GM10248 (cell line): ENCODE measurements at regions not wholly inside any gene's neighbourhood (a gene's known extent, or its start where the extent isn't known, plus 50 kb on each side); places are given as distances from the start of the nearest gene placed in this dataset.

Source experiments
- CTCF ChIA-PET: fragments of 300-600 bp; sonication (Branson Sonifier 250); formaldehyde crosslinking; extraction: SDS; loops from one replicate; lab custom pipeline; 2021; ENCODE audit warnings: antibody characterized with exemption; lab: Yijun Ruan, JAX
- POLR2A ChIA-PET: fragments of 350-650 bp; sonication (Branson Sonifier 250); formaldehyde crosslinking; extraction: SDS; loops from one replicate; lab custom pipeline; 2020; ENCODE audit warnings: antibody characterized with exemption; lab: Yijun Ruan, JAX
- DNase-seq: peaks from one replicate; pipeline ENCODE4 v3.0.0; 2012; ENCODE audit errors: extremely low spot score
- TF ChIP-seq, protein P1 (sequence below): IDR thresholded peaks from 2 replicates; pipeline ENCODE4 v1.5.1; 2012; ENCODE audit warnings: mild to moderate bottlenecking, low read depth; ENCODE audit errors: extremely low read depth, missing control alignments, control extremely low read depth

DNA sequence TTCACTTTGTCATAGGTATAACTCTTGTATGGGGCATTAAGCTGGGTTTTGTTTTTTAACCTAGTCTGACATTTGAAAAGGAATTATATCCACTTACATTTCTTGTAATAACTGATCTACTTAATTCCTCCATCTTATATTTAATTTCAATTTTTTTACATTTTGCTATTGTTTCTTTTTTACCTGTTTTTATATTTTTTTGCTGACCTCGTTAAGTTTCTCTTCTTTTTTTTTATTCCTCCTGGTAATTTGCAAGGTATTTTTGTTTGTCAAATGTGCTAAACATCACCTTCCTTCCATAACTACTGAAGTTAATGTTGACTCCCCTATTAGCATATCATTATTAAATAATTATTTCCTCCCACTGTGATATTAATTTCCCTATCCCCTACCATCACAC is 87.7 kb upstream of the NR2F2 start:
- ChIA-PET POLR2A (no interaction called here), CTCF (no interaction called here)
- TF ChIP-seq, protein P1, sequence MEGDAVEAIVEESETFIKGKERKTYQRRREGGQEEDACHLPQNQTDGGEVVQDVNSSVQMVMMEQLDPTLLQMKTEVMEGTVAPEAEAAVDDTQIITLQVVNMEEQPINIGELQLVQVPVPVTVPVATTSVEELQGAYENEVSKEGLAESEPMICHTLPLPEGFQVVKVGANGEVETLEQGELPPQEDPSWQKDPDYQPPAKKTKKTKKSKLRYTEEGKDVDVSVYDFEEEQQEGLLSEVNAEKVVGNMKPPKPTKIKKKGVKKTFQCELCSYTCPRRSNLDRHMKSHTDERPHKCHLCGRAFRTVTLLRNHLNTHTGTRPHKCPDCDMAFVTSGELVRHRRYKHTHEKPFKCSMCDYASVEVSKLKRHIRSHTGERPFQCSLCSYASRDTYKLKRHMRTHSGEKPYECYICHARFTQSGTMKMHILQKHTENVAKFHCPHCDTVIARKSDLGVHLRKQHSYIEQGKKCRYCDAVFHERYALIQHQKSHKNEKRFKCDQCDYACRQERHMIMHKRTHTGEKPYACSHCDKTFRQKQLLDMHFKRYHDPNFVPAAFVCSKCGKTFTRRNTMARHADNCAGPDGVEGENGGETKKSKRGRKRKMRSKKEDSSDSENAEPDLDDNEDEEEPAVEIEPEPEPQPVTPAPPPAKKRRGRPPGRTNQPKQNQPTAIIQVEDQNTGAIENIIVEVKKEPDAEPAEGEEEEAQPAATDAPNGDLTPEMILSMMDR: no peak
- DNase-seq: no peak

- no peak for DNase-seq
- ChIA-PET CTCF (interaction anchor here (1.1 to 2.1 kb wide), 3 partner anchors 9 to 16 kb away, joined by 3 to 5 read pairs (median 4); no protein-coding TSS in a partner anchor), POLR2A (no interaction called here)
- TF ChIP-seq, protein P1: no peak
Observed at GRCh38 chr15:96243701-96244100, 86.8 kb upstream of the NR2F2 start.

DNA sequence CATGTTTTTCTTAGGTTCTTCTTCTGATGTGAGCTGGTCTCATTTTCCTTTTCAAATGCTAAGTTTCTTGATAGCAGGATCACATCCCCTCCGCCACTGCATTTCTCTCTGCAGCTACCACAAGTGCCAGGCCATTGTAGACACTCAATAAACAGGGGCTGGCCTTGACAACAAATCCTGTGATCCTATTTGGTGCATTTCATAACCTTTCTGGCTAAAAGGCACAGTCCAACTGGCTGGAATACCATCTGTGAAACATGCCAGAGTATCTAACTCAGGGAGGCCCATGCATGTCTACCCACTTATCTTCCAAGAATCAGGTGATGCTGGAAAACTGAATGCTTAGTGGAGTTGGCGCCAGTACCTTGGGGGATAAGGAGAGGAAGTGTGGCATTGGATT is 85.2 kb upstream of the NR2F2 start:
- CTCF ChIA-PET: interaction anchor here (2.1 kb wide), 1 partner anchor 10 kb away, joined by 5 read pairs; no protein-coding TSS in a partner anchor
- POLR2A ChIA-PET: no interaction called here
- TF ChIP-seq, protein P1: no peak
- no peak for DNase-seq

GRCh38 chr15:96246057-96246456 is 84.4 kb upstream of the NR2F2 start:
- CTCF ChIA-PET: no interaction called here
- POLR2A ChIA-PET: no interaction called here
- TF ChIP-seq, protein P1: no peak
- no peak for DNase-seq

GRCh38 chr15:96247621-96248305 is 82.7 kb upstream of the NR2F2 start:
- no peak for DNase-seq
- TF ChIP-seq, protein P1: no peak
- ChIA-PET CTCF (interaction anchor here (1.1 to 1.4 kb wide), 2 partner anchors 10 to 22 kb away, joined by 3 read pairs; no protein-coding TSS in a partner anchor), POLR2A (interaction anchor here (0.5 kb wide), 1 partner anchor 736 kb away, joined by 6 read pairs; no protein-coding TSS in a partner anchor)

- DNase-seq: no peak
- TF ChIP-seq, protein P1: no peak
- POLR2A ChIA-PET: interaction anchor here (0.7 kb wide), 1 partner anchor 90 kb away, joined by 6 read pairs; no protein-coding TSS in a partner anchor
- CTCF ChIA-PET: no interaction called here
Observed at GRCh38 chr15:96252148-96252547, 78.4 kb upstream of the NR2F2 start.
